Activated CD8-positive, alpha-beta memory T cell treated with anti-CD3 and anti-CD28 coated beads, Interleukin-2, amount 50 U/mL, for 4 hours (primary cell): ENCODE measurements at regions not wholly inside any gene's neighbourhood (a gene's known extent, or its start where the extent isn't known, plus 50 kb on each side); places are given as distances from the start of the nearest gene placed in this dataset.
"Not testable (repeated sequence)": the region's sequence is repeated elsewhere in the genome, so short reads cannot be mapped to it uniquely, and the experiment has no call there.

Experiments
- DNase-seq: peaks from one replicate; pipeline ENCODE4 v3.0.0-alpha.2; 2020

- DNase-seq = no peak
Observed at GRCh38 chr18:40292985-40293710, 1661.9 kb upstream of the PIK3C3 start.

- no peak for DNase-seq
Observed at GRCh38 chr18:40283560-40283959, 1671.5 kb upstream of the PIK3C3 start.

GRCh38 chr18:40281356-40281755, 1673.7 kb upstream of the PIK3C3 start:
- DNase-seq = not testable (repeated sequence)

- DNase-seq = no peak
Observed at GRCh38 chr18:40274618-40275196, 1680.3 kb upstream of the PIK3C3 start.

- DNase-seq = no peak
Observed at GRCh38 chr18:40272630-40273231, 1682.3 kb upstream of the PIK3C3 start.

- DNase-seq = no peak
Observed at GRCh38 chr18:40259115-40259835, 1695.8 kb upstream of the PIK3C3 start.

- DNase-seq = no peak
Observed at GRCh38 chr18:40258311-40258710, 1696.7 kb upstream of the PIK3C3 start.

DNA sequence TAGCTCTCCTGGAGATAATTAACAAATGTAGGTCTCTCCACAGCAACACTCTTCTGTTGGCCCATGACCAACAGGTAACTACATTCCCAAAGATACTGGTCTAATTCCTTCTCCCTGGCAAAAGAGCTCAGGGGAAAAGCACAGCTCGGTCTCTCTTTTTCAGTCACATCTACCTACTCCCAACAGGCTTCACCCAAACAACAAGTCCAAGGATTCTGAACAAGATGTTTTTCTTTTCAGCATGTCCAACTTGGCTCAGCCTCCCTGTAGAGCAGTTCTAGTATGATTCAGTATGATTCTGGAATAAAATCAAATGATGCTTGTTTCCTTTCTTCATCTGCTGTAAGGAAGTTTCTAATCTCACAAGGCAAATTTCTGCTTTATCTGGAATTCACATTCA, 1704.8 kb upstream of the PIK3C3 start:
- DNase-seq = no peak

DNA sequence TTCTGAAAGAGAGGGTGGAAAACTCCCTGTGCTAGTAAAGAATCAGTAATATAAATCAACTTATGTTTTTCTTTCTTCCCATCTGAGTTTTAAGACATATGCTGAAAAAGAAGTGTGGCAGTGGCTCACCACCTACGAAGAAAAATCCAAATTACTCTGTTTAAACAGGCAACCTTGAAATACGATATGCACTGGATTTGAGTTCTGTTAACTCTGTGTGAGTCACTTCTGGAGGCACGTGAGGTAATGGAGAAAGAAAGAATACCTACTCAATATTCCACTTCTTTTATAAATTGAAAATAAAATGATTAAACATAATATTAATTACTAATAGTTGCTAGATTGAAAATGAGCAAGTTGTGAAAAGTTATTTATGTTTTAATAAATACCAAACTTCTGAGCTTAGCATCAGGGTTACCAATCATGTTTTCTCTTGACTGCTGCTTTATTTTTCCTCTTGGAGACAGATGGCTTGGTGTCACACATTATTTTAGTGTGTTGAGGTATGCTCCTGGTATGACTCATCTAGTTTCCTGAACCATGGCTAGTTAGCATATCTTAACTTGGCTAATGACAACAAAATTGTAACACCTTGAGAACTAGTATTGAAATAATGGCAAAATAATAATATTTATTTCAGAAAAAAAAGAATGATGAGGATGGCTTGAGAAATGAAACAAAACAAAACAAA, 1705.5 kb upstream of the PIK3C3 start:
- no peak for DNase-seq

DNA sequence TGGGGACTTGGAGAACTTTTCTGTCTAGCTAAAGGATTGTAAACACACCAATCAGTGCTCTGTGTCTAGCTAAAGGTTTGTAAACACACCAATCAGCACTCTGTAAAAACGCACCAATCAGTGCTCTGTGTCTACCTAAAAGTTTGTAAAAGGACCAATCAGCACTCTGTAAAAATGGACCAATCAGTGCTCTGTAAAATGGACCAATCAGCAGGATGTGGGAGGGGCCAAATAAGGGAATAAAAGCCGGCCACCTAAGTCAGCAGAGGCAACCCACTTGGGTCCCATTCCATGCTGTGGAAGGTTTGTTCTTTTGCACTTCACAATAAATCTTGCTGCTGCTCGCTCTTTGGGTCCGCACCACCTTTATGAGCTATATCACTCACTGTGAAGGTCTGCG, 1709.4 kb upstream of the PIK3C3 start:
- DNase-seq = not testable (repeated sequence)

DNA sequence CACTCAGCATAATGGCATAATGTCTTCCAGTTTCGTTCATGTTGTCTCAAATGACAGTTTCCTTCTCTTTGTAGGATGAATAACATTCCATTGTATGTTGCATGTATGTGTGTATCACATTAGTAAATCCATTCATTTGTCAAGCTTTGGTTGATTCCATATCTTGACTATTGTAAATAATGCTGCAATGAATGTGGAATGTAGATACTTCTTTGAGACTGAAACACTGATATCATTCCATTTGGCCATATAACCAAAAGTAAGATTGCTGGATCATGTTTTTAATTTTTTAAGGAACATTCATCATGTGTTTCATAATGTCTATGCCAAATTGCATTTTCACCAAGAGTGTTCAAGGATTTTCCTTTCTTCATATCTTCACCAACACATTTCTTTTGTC, 1711.4 kb upstream of the PIK3C3 start:
- no peak for DNase-seq

DNA sequence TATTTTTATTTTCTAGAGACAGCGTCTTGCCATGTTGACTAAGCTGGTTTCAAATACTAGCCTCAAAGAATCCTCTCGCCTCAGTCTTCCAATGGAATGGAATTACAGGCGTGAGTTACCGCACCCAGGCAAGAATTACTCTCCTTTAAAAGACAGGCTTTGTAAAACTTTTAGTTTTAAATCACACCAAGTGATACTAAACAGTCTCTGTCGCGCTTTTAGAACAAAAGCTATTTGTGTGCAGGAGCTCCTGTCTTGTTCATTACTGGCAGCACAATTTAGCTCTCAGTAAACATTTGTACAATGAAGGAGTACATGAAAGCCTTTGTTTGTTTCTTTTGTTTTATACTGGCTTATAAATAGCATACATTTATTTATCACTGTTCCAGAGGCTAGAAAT, 1719.2 kb upstream of the PIK3C3 start:
- DNase-seq = no peak

DNA sequence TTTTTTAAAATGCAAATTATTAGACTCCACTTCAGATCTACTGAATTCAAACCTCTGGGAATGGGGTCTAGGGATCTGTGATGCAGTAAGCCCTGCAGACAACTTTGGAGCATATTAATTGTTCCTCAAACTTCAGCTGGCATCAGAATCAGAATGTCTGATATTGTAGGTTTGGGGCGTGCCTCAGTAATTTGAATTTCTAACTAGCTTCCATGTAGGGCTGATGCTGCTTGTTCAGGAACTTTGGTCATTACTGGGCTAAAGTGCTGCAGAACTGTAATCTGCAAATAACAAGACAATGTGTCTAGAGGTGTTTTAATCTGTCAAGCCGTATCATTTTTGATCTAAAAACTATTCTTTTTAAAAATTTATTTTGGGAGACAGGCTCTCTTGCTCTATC, 1719.7 kb upstream of the PIK3C3 start:
- no peak for DNase-seq

DNA sequence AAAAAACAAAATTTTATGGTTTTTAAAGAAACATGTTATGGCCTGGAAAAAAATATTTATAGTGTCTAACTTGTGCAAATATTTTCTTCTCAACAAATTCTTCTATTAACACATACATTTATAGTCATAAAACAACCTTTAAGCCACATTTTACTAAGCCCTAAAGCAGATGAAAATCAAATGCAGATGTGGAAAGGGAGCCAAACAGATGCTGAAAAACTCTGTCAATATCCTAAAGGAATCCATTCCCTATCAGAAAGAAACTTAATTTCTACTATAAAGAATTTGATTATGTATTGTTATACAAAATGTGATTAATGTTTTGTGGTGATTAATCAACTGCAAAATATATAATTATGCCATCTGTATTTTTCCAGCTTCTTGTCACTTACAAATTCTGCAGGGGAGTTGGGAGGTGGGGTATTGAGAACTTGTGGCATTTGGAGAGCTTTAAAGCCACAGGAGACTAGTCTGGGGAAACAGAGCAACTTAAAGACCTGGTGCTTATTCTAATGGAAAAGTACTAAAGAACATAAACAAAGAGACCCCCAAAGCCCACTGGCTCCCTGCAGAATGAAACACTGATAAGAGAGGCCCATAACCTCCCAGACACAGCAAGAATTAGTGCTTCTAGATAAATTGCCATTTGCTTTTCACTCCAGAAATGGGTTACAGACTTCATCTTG, 1721.0 kb upstream of the PIK3C3 start:
- DNase-seq = no peak

DNA sequence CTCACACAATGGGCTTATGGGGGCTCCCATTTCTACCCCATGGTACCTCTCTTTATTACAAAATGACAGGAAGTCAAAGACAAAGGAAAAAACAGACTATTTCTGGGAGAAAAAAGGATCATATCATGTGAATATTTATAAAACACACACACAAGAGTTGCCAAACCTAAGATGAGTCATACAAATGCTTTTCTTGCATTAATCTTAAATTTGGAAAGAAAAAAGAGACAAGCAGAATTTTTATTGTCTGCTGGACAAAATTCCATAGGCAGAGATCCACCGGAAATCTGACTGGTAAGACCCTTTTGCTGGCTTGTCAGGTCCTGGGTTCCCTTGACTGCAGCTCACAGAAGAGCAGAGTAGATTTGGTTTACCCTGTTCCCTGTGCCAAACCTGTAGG, 1732.3 kb upstream of the PIK3C3 start:
- no peak for DNase-seq

- no peak for DNase-seq
Observed at GRCh38 chr18:40216856-40217255, 1738.2 kb upstream of the PIK3C3 start.

- DNase-seq = no peak
Observed at GRCh38 chr18:40215979-40216378, 1739.1 kb upstream of the PIK3C3 start.

GRCh38 chr18:40210696-40211095, 1744.3 kb upstream of the PIK3C3 start:
- no peak for DNase-seq

GRCh38 chr18:40208958-40209357, 1746.1 kb upstream of the PIK3C3 start:
- no peak for DNase-seq

GRCh38 chr18:40197711-40198110, 1757.3 kb upstream of the PIK3C3 start:
- no peak for DNase-seq

- DNase-seq = no peak
Observed at GRCh38 chr18:40186677-40187076, 1768.4 kb upstream of the PIK3C3 start.

GRCh38 chr18:40179729-40180461, 1775.1 kb upstream of the PIK3C3 start:
- DNase-seq = no peak
